Colonic mucosa (tissue), 4 donors: ENCODE measurements at regions not wholly inside any gene's neighbourhood (a gene's known extent, or its start where the extent isn't known, plus 50 kb on each side); places are given as distances from the start of the nearest gene placed in this dataset.

Experiments used
- DNase-seq: peaks from one replicate; pipeline ENCODE4 v3.0.0-alpha.2; 2020
- H3K27ac ChIP-seq: fragments of 200-600 bp; one replicate; pipeline ENCODE4 v1.8.0; 2021
- H3K27me3 ChIP-seq: fragments of 200-600 bp; one replicate; pipeline ENCODE4 v1.8.0; 2021
- H3K36me3 ChIP-seq: fragments of 200-600 bp; one replicate; pipeline ENCODE4 v1.8.0; 2021
- H3K4me1 ChIP-seq: fragments of 200-600 bp; one replicate; pipeline ENCODE4 v1.8.0; 2021; ENCODE audit warnings: mild to moderate bottlenecking
- H3K4me3 ChIP-seq: fragments of 200-600 bp; one replicate; pipeline ENCODE4 v1.8.0; 2021
- H3K9ac ChIP-seq, 2 donors: one replicate each; pipeline ENCODE4 v1.7.0; 2013; ENCODE audit warnings: control low read depth in 2 of 2, low read depth in 2 of 2, low read length in 2 of 2
- H3K9me3 ChIP-seq: fragments of 200-600 bp; one replicate; pipeline ENCODE4 v1.8.0; 2021
- CTCF ChIP-seq: fragments of 200-600 bp; IDR thresholded peaks from one replicate; pipeline ENCODE4 v1.8.0; 2022; ENCODE audit warnings: antibody characterized with exemption, mild to moderate bottlenecking
- intact Hi-C: fragments of 100-400 bp; cut with DNase I; formaldehyde crosslinking; loops from one replicate; pipeline ENCODE4 v1.14.1; 2022
- donor health status: healthy.
- donor health status: DM: no; HTN: no; CAD: no.
- donor health status: DM: no; HTN: no; CAD: no.

- Histone ChIP-seq H3K27me3 (no peaks in the 10 kb centered on the region), H3K9ac (no peak overlapping the region), H3K36me3 (no peaks in the 10 kb centered on the region), H3K9me3 (no peaks in the 10 kb centered on the region), H3K27ac (no peak overlapping the region), H3K4me1 (no peaks in the 10 kb centered on the region), H3K4me3 (no peak overlapping the region)
- DNase-seq = no peak
- no peak for TF ChIP-seq CTCF
- intact Hi-C loops = no loop called here
Observed at GRCh38 chr16:86755571-86756006, 177.2 kb downstream of the FOXL1 start.

GRCh38 chr16:86756882-86757703 is 178.7 kb downstream of the FOXL1 start:
- TF ChIP-seq CTCF = no peak
- H3K36me3 ChIP-seq = no peaks in the 10 kb centered on the region
- no peak overlapping the region for H3K9ac ChIP-seq
- intact Hi-C loops = no loop called here
- H3K4me1 ChIP-seq = no peaks in the 10 kb centered on the region
- H3K4me3 ChIP-seq = no peak overlapping the region
- no peaks in the 10 kb centered on the region for H3K27me3 ChIP-seq
- H3K27ac ChIP-seq = no peak overlapping the region
- H3K9me3 ChIP-seq = no peaks in the 10 kb centered on the region
- DNase-seq = no peak

GRCh38 chr16:86757704-86758040 is 179.3 kb downstream of the FOXL1 start:
- Histone ChIP-seq H3K27me3 (no peaks in the 10 kb centered on the region), H3K27ac (no peak overlapping the region), H3K9me3 (no peaks in the 10 kb centered on the region), H3K4me3 (no peak overlapping the region), H3K9ac (no peak overlapping the region), H3K36me3 (no peaks in the 10 kb centered on the region), H3K4me1 (no peaks in the 10 kb centered on the region)
- intact Hi-C loops = no loop called here
- no peak for DNase-seq
- no peak for TF ChIP-seq CTCF

DNA sequence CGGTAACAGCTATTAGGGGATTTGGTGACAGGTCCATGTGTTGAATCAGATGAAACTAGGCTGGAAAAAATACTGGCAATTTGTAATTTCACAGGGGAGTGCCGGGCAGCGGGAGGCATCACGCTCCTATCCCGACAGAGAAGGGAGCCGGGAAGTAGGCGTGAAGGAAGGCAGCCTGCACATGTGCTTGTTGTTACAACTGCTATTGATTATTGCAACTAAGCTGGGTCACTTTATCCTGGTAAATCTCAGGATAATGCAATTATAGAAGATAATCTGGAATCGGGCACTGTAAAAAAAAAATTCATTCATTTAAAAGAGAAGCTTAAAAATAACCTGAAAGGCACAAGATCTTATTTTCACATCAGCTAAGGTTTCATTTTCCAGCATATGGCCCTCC is 180.6 kb downstream of the FOXL1 start:
- no peak overlapping the region for H3K9ac ChIP-seq
- no peaks in the 10 kb centered on the region for H3K27me3 ChIP-seq
- intact Hi-C loops = no loop called here
- H3K27ac ChIP-seq = no peak overlapping the region
- H3K4me1 ChIP-seq = no peaks in the 10 kb centered on the region
- H3K9me3 ChIP-seq = no peaks in the 10 kb centered on the region
- no peak overlapping the region for H3K4me3 ChIP-seq
- H3K36me3 ChIP-seq = no peaks in the 10 kb centered on the region
- no peak for DNase-seq
- TF ChIP-seq CTCF = no peak

GRCh38 chr16:86761111-86762031 is 183.0 kb downstream of the FOXL1 start:
- Histone ChIP-seq H3K4me1 (no peaks in the 10 kb centered on the region), H3K4me3 (no peak overlapping the region), H3K9ac (no peak overlapping the region), H3K36me3 (no peaks in the 10 kb centered on the region), H3K27me3 (no peaks in the 10 kb centered on the region), H3K9me3 (no peaks in the 10 kb centered on the region), H3K27ac (no peak overlapping the region)
- intact Hi-C loops = loop anchor here (5.0 kb wide), 1 partner anchor 189 kb away; no protein-coding TSS in a partner anchor
- TF ChIP-seq CTCF = peak; percentile 82
- peak; percentile 48 for DNase-seq
